ENCODE measurements at regions not wholly inside any gene's neighbourhood (a gene's known extent, or its start where the extent isn't known, plus 50 kb on each side); places are given as distances from the start of the nearest gene placed in this dataset.

GRCh38 chr4:3684546-3684945, 81.6 kb upstream of the ADRA2C start:
- in situ Hi-C loops (cut with MboI; ENCODE audit: low sequenced_read_pairs, unreplicated experiment) = no loop called here
- DNase-seq (ENCODE audit: low spot score) = no peak
- TF ChIP-seq CTCF (IDR thresholded peaks at IDR 0.05; ENCODE audit: borderline replicate concordance, control extremely low read depth, extremely low read depth, insufficient read depth, missing control alignments) = no peak

GRCh38 chr4:3683744-3684421, 82.3 kb upstream of the ADRA2C start:
- in situ Hi-C loops (cut with MboI; ENCODE audit: low sequenced_read_pairs, unreplicated experiment) = no loop called here
- no peak for TF ChIP-seq CTCF (IDR thresholded peaks at IDR 0.05; ENCODE audit: borderline replicate concordance, control extremely low read depth, extremely low read depth, insufficient read depth, missing control alignments)
- no peak for DNase-seq (ENCODE audit: low spot score)

- no peak for DNase-seq (ENCODE audit: low spot score)
- no peak for TF ChIP-seq CTCF (IDR thresholded peaks at IDR 0.05; ENCODE audit: borderline replicate concordance, control extremely low read depth, extremely low read depth, insufficient read depth, missing control alignments)
- in situ Hi-C loops (cut with MboI; ENCODE audit: low sequenced_read_pairs, unreplicated experiment) = no loop called here
Measured at GRCh38 chr4:3683077-3683743, 83.0 kb upstream of the ADRA2C start.

GRCh38 chr4:3682236-3683076, 83.7 kb upstream of the ADRA2C start:
- in situ Hi-C loops (cut with MboI; ENCODE audit: low sequenced_read_pairs, unreplicated experiment) = no loop called here
- TF ChIP-seq CTCF (IDR thresholded peaks at IDR 0.05; ENCODE audit: borderline replicate concordance, control extremely low read depth, extremely low read depth, insufficient read depth, missing control alignments) = no peak

GRCh38 chr4:3681191-3681590, 85.0 kb upstream of the ADRA2C start:
- in situ Hi-C loops (cut with MboI; ENCODE audit: low sequenced_read_pairs, unreplicated experiment) = no loop called here
- DNase-seq (ENCODE audit: low spot score) = no peak
- no peak for TF ChIP-seq CTCF (IDR thresholded peaks at IDR 0.05; ENCODE audit: borderline replicate concordance, control extremely low read depth, extremely low read depth, insufficient read depth, missing control alignments)

More at GRCh38 chr4:3682236-3683076, 83.7 kb upstream of the ADRA2C start:
- no peak for DNase-seq (ENCODE audit: low spot score)

GRCh38 chr4:3680656-3681055, 85.5 kb upstream of the ADRA2C start:
- in situ Hi-C loops (cut with MboI; ENCODE audit: low sequenced_read_pairs, unreplicated experiment) = no loop called here
- DNase-seq (ENCODE audit: low spot score) = no peak
- no peak for TF ChIP-seq CTCF (IDR thresholded peaks at IDR 0.05; ENCODE audit: borderline replicate concordance, control extremely low read depth, extremely low read depth, insufficient read depth, missing control alignments)

Measured in GM13976 (cell line).